NCI-H2171 treated with DMSO at 0.1 percent for 48 hours (cell line): ENCODE measurements at regions not wholly inside any gene's neighbourhood (a gene's known extent, or its start where the extent isn't known, plus 50 kb on each side); places are given as distances from the start of the nearest gene placed in this dataset.
"Not testable (repeated sequence)": the region's sequence is repeated elsewhere in the genome, so short reads cannot be mapped to it uniquely, and the experiment has no call there.

Source experiments
- DNase-seq: peaks from one replicate; lab custom pipeline; 2025; lab: John Stamatoyannopoulos, UW

- DNase-seq = no peak
Observed at GRCh38 chr7:142636751-142637150, 112.5 kb upstream of the PRSS1 start.

DNA sequence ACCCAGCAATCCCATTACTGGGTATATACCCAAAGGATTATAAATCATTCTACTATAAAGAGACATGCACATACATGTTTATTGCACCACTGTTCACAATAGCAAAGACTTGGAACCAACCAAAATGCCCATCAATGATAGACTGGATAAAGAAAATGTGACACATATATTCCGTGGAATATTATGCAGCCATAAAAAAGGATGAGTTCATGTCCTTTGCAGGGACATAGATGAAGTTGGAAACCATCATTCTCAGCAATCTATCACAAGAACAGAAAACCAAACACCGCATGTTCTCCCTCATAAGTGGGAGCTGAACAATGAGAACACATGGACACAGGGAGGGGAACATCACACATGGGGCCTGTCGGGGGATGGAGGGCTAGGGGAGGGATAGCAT is 113.2 kb upstream of the PRSS1 start:
- DNase-seq = not testable (repeated sequence)

- peak; percentile 67 for DNase-seq
Observed at GRCh38 chr7:142632271-142633134, 116.8 kb upstream of the PRSS1 start.

- DNase-seq = no peak
Observed at GRCh38 chr7:142629588-142630260, 119.5 kb upstream of the PRSS1 start.

GRCh38 chr7:142628945-142629344 is 120.3 kb upstream of the PRSS1 start:
- DNase-seq = no peak

GRCh38 chr7:142627223-142627622 is 122.0 kb upstream of the PRSS1 start:
- DNase-seq = not testable (repeated sequence)

GRCh38 chr7:142626420-142627035 is 122.7 kb upstream of the PRSS1 start:
- peak; percentile 32 for DNase-seq

DNA sequence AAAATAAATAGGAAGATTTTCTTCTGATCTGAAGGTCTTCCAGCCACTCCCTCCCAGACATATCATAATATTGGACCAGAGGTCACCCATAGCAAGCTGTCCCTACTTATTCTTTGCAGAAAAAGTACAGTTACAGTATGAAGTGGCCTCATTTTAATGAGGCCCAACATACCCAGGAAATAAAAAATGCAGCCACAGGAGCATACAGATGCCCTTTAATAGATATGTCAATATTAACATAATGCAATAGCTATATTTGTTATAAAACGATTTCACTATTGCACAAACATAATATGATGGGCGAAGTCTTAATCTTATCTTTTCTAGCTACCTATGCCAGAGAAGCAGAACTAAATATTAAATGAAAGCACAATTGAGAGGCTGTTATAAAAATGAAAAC is 124.1 kb upstream of the PRSS1 start:
- DNase-seq = peak; percentile 5

DNA sequence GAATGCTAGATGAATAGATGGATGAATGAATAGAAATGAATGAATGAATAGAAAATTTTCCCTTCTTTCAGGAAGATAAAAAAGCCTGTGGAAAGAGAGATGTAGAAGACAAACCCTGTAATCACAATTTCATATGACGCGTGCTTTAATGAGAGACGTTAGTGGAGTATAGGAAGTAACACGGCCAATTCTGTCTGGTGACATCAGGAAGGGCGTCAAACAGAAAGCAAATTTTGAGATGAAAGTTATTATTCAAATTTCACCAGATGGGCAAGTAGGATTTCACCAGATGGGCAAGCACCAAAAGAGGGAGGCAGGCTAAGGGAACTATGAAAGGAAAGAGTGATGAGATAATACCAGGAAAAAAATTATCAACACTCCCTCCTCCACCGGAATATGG is 128.9 kb upstream of the PRSS1 start:
- DNase-seq = peak; percentile 32

DNA sequence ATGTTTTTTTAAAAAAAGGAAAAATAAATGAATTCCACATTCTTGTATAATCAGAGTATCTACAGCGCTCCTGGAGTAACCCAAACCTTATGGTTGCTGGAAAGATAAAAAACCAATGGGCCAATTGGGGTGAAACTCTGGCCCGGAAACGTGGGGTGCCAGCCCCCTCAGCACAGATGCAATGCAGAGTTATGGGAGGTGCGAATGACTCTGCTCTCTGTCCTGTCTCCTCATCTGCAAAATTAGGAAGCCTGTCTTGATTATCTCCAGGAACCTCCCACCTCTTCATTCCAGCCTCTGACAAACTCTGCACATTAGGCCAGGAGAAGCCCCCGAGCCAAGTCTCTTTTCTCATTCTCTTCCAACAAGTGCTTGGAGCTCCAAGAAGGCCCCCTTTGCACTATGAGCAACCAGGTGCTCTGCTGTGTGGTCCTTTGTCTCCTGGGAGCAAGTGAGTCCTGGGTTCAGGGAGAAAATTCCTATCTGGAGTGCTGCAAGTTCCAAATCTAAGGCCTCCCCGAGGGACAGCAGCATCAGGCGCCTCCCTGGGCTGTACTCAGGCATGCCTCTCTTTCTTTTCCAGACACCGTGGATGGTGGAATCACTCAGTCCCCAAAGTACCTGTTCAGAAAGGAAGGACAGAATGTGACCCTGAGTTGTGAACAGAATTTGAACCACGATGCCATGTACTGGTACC is 130.5 kb upstream of the PRSS1 start:
- DNase-seq = no peak

- DNase-seq = no peak
Observed at GRCh38 chr7:142616842-142617241, 132.4 kb upstream of the PRSS1 start.

- DNase-seq = no peak
Observed at GRCh38 chr7:142616121-142616643, 133.1 kb upstream of the PRSS1 start.

- no peak for DNase-seq
Observed at GRCh38 chr7:142615508-142615907, 133.8 kb upstream of the PRSS1 start.

DNA sequence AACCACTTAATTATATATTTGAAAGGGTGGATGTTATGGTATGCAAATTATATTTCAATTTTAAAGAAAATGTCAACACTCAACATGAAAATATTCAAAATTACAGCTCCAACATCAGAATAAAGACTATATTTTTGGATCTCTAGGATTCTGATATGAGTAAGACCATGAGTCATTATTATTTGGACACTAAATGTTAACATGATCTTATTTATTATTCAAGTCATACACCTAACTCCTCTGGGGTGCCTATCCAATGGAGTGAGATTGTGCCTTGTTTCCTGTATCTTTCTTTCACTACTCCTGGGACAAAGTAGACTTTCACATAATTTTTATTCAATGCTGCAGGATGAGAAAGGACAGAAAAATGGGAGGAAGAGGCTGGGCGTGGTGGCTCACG is 135.2 kb upstream of the PRSS1 start:
- no peak for DNase-seq

DNA sequence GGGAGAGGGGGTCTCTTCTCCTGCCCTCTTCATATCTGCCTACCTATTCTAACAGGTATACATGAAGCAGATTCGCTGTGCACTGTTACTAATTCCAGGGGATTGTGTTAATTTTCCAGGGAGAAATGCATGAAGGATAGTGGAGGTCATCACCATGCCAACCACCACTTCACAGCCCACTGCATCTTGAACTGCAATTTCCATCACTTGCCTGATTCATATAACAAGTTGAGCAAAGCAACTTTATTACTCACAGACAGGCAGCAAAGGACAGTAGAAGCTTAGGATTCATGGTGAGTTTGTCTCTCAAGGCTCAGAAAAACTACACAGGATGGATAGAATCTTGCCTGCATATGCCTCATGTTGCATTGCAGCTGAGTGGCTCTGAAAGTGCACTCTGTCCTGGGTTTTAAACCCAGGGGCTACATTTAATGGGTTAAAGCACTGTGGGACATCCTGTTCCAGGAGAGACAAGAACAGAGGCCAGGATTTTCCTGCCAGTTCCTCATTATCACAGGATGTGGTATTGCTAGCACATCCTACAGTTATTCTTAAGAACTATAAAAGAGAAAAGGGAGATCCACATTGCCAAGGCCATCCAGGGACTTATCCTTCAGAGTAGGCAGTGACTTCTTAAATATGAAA is 136.9 kb upstream of the PRSS1 start:
- no peak for DNase-seq

- peak; percentile 8 for DNase-seq
Observed at GRCh38 chr7:142611566-142612236, 137.6 kb upstream of the PRSS1 start.

DNA sequence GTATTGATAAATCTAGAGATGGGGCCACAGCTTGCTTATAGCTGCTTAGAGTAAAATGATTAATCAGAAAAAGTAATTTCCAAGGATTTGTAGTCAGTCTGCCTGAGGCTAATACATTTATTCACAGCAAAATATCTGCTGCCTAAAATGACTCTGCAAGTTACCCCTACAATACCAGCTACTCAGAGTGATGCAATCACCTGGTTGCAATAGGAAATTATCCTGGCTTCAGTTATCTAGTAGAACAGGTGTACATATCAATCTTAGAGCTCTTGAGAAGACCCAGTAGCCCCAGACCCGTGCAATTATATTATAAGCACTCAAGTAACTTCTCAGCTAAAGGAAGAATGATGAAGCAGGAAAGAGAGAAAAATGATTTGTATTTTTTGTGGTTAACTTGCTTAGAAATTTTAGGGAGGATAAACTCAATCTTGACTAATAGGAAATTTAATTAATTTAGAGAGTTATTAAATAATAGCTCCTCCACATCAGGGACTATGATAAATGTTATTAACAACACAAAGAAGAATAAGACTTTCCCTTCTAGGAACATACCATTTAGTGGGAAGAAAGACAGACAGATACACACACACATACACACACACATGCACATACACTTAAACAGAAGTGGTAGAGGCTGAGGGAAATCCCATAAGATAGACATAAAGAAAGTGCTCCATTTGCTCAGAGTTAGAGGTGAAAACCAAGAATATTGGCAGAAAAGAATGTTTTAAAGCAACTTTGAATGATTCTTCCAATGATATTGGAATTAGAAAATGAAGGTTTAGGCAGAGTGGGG is 140.4 kb upstream of the PRSS1 start:
- DNase-seq = no peak

- no peak for DNase-seq
Observed at GRCh38 chr7:142607351-142607750, 141.9 kb upstream of the PRSS1 start.

DNA sequence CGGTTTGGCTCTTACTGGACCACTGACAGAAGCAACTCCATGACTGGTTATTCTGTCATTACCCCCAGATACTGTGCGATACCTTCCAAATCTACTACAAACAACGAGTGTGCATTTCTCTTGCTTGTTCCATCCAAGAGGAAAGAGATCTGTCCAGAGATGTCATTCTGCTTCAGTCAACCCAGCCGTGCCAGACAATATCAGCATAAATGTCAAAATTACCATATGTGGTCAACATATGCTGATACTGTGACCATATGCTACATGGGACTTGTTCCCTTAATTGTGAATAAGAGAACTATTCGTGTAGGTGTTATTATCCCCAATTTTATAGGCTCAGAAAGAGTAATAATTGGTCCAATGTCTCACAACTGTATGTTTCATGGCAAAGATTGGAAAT is 143.2 kb upstream of the PRSS1 start:
- DNase-seq = peak; percentile 12

- DNase-seq = no peak
Observed at GRCh38 chr7:142604671-142605070, 144.6 kb upstream of the PRSS1 start.
